Kidney epithelial cell (primary cell): ENCODE measurements at regions not wholly inside any gene's neighbourhood (a gene's known extent, or its start where the extent isn't known, plus 50 kb on each side); places are given as distances from the start of the nearest gene placed in this dataset.

Experiments
- DNase-seq: peaks from one replicate; pipeline ENCODE4 v3.0.0-alpha.2; 2010; ENCODE audit warnings: low read depth
- H3K27me3 ChIP-seq: 2 replicates; pipeline ENCODE4 v1.6.0; 2011; ENCODE audit warnings: low read length; ENCODE audit not compliant: control insufficient read depth, insufficient read depth
- H3K36me3 ChIP-seq: 2 replicates; pipeline ENCODE4 v1.5.1; 2011; ENCODE audit warnings: low read length; ENCODE audit not compliant: control insufficient read depth, insufficient read depth
- H3K4me3 ChIP-seq: 2 replicates; pipeline ENCODE4 v1.5.1; 2011; ENCODE audit warnings: low read depth, mild to moderate bottlenecking, control low read depth, low read length
- TF ChIP-seq, protein P1 (sequence below): IDR thresholded peaks from 2 replicates; pipeline ENCODE4 v1.5.1; 2011; ENCODE audit warnings: mild to moderate bottlenecking, moderate library complexity, low read length, control low read depth, inconsistent platforms; ENCODE audit not compliant: insufficient read depth, poor library complexity, severe bottlenecking

DNA sequence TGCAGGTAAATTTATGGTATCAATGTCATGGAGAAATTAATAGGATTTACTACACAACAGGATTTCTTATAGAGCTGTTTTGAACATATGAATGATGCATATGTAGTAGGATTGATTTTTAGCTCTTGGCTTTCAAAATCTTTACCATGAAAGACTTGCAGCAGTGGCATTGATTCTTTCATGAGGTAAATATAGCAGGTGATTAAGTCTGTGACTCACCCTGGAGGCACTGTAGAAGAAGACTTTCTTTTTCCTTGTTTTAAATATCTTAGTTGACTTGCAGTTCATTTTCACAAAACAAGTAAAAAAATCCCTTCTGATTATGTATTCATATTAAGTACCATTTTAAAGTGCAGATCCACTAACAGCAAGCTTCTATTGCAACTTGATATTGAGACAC lies 463.0 kb downstream of the FBXO15 start:
- DNase-seq = no peak
- Histone ChIP-seq H3K27me3 (no peaks in the 10 kb centered on the region), H3K36me3 (no peaks in the 10 kb centered on the region), H3K4me3 (no peak overlapping the region)
- TF ChIP-seq, protein P1, sequence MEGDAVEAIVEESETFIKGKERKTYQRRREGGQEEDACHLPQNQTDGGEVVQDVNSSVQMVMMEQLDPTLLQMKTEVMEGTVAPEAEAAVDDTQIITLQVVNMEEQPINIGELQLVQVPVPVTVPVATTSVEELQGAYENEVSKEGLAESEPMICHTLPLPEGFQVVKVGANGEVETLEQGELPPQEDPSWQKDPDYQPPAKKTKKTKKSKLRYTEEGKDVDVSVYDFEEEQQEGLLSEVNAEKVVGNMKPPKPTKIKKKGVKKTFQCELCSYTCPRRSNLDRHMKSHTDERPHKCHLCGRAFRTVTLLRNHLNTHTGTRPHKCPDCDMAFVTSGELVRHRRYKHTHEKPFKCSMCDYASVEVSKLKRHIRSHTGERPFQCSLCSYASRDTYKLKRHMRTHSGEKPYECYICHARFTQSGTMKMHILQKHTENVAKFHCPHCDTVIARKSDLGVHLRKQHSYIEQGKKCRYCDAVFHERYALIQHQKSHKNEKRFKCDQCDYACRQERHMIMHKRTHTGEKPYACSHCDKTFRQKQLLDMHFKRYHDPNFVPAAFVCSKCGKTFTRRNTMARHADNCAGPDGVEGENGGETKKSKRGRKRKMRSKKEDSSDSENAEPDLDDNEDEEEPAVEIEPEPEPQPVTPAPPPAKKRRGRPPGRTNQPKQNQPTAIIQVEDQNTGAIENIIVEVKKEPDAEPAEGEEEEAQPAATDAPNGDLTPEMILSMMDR = no peak

GRCh38 chr18:73683409-73684238 lies 464.0 kb downstream of the FBXO15 start:
- no peaks in the 10 kb centered on the region for H3K36me3 ChIP-seq
- H3K4me3 ChIP-seq = no peak overlapping the region
- TF ChIP-seq, protein P1 = no peak
- DNase-seq = no peak
- H3K27me3 ChIP-seq = no peaks in the 10 kb centered on the region

GRCh38 chr18:73681912-73682311 lies 465.7 kb downstream of the FBXO15 start:
- TF ChIP-seq, protein P1 = no peak
- no peaks in the 10 kb centered on the region for H3K36me3 ChIP-seq
- H3K27me3 ChIP-seq = no peaks in the 10 kb centered on the region
- no peak overlapping the region for H3K4me3 ChIP-seq
- DNase-seq = no peak

DNA sequence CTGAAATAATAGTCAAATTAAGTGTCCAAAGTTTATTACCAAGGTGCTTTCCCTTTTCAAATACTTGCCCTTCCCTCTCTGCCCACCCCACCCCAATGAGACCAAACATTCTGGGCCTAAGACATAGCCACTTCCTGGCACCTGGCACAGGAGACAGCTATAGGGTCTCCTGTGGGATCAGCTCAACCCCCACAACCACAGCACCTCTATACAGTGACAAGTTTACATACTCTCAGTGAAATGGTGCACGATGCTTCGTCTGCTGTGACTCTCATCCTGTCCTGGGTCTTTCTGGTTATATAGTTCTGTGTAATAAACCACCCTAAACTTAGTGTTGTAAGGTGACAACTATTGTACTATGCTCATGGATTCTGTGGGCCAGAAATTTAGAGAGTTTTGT lies 466.2 kb downstream of the FBXO15 start:
- no peak overlapping the region for H3K4me3 ChIP-seq
- no peaks in the 10 kb centered on the region for H3K36me3 ChIP-seq
- DNase-seq = no peak
- H3K27me3 ChIP-seq = no peaks in the 10 kb centered on the region
- TF ChIP-seq, protein P1 = no peak

- H3K36me3 ChIP-seq = no peaks in the 10 kb centered on the region
- H3K4me3 ChIP-seq = no peak overlapping the region
- no peaks in the 10 kb centered on the region for H3K27me3 ChIP-seq
- TF ChIP-seq, protein P1 = no peak
- no peak for DNase-seq
Observed at GRCh38 chr18:73679941-73680712, 467.5 kb downstream of the FBXO15 start.
